HCEC 1CT (cell line): ENCODE measurements at regions not wholly inside any gene's neighbourhood (a gene's known extent, or its start where the extent isn't known, plus 50 kb on each side); places are given as distances from the start of the nearest gene placed in this dataset.
"Not testable (repeated sequence)": the region's sequence is repeated elsewhere in the genome, so short reads cannot be mapped to it uniquely, and the experiment has no call there.

ENCODE experiments used
- DNase-seq: peaks from one replicate; pipeline ENCODE4 v3.0.0-alpha.2; 2017

GRCh38 chr4:42288876-42289275 lies 108.4 kb upstream of the SHISA3 start:
- not testable (repeated sequence) for DNase-seq

GRCh38 chr4:42292192-42292591 lies 105.1 kb upstream of the SHISA3 start:
- DNase-seq, result not testable (repeated sequence)

GRCh38 chr4:42293967-42294813 lies 103.1 kb upstream of the SHISA3 start:
- no peak for DNase-seq

GRCh38 chr4:42296196-42296595 lies 101.1 kb upstream of the SHISA3 start:
- DNase-seq, result no peak

- no peak for DNase-seq
These were observed 94.9 kb upstream of the SHISA3 start for GRCh38 chr4:42302348-42302747.

- DNase-seq, result no peak
These were observed 90.8 kb upstream of the SHISA3 start for GRCh38 chr4:42306221-42307109.

- DNase-seq, result no peak
These were observed 89.0 kb upstream of the SHISA3 start for GRCh38 chr4:42308247-42308646.

- DNase-seq, result no peak
These were observed 87.7 kb upstream of the SHISA3 start for GRCh38 chr4:42309361-42310260.

- no peak for DNase-seq
These were observed 86.9 kb upstream of the SHISA3 start for GRCh38 chr4:42310358-42310757.

GRCh38 chr4:42310806-42311205 lies 86.5 kb upstream of the SHISA3 start:
- DNase-seq, result no peak

GRCh38 chr4:42311591-42311990 lies 85.7 kb upstream of the SHISA3 start:
- no peak for DNase-seq

- DNase-seq, result not testable (repeated sequence)
These were observed 83.9 kb upstream of the SHISA3 start for GRCh38 chr4:42313420-42313819.

GRCh38 chr4:42313872-42314271 lies 83.4 kb upstream of the SHISA3 start:
- no peak for DNase-seq

- no peak for DNase-seq
These were observed 82.1 kb upstream of the SHISA3 start for GRCh38 chr4:42315231-42315630.

GRCh38 chr4:42320822-42321388 lies 76.4 kb upstream of the SHISA3 start:
- DNase-seq, result no peak

GRCh38 chr4:42326040-42326439 lies 71.2 kb upstream of the SHISA3 start:
- DNase-seq, result no peak

GRCh38 chr4:42326524-42326923 lies 70.8 kb upstream of the SHISA3 start:
- DNase-seq, result no peak

- DNase-seq, result no peak
These were observed 70.0 kb upstream of the SHISA3 start for GRCh38 chr4:42327323-42327722.

GRCh38 chr4:42328978-42329377 lies 68.3 kb upstream of the SHISA3 start:
- no peak for DNase-seq

- no peak for DNase-seq
These were observed 67.9 kb upstream of the SHISA3 start for GRCh38 chr4:42329421-42329820.

- DNase-seq, result no peak
These were observed 67.2 kb upstream of the SHISA3 start for GRCh38 chr4:42330002-42330592.

GRCh38 chr4:42331040-42331439 lies 66.2 kb upstream of the SHISA3 start:
- DNase-seq, result no peak
